ENCODE measurements at regions not wholly inside any gene's neighbourhood (a gene's known extent, or its start where the extent isn't known, plus 50 kb on each side); places are given as distances from the start of the nearest gene placed in this dataset.
A peak's percentile ranks its signal among the peaks of the same experiment; 100 is the strongest.

DNA sequence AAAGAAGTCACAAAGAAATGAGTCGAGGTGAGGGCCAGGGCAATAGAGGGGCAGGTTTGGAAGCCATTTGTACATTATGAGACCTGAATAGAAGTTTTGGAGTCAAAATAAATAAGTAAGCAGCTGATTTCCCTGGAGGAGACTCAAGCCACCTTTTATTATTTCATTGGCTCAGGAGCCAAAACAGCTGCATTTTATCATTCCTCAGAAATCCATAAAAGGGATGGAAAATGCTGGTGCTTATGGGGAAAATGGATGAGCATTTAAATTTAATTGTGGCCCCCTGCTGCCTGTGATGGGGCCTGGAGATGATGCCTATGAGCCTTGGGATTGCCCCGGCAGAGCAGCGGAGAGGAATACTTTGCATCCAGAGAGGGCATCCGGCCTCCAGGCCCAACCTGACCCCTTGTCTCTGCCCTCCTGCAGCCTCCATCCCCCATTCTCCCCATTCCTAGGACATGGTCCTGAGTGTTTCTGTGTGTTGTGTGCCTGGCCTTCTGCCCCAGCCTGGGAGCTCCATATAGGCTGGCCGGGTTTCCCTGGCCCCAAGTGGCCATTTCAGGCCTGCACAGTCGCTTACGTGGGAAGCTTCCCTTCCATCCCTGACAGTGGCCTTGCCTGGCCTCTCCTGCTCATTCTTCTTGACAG is 296.8 kb upstream of the ZMIZ1 start:
- 78% methylated on average over 7 of the region's 7 CpGs for WGBS, 2 donors
- H3K27ac ChIP-seq (ENCODE audit: low read depth in 2 of 2, low read length in 1 of 2) = no peak overlapping the region
- no peak overlapping the region for H3K4me3 ChIP-seq (ENCODE audit: low read depth in 1 of 2, low read length in 2 of 2)
- H3K4me1 ChIP-seq (ENCODE audit: control insufficient read depth in 2 of 2, insufficient read depth in 2 of 2, low read length in 1 of 2) = peaks cover 0 to 3% of the 10 kb centered on the region in 2 donors
- no peaks in the 10 kb centered on the region for H3K36me3 ChIP-seq (ENCODE audit: control insufficient read depth in 2 of 2, insufficient read depth in 2 of 2, low read length in 1 of 2)
- no peaks in the 10 kb centered on the region for H3K27me3 ChIP-seq (ENCODE audit: control insufficient read depth in 1 of 2, insufficient read depth in 2 of 2, low read length in 2 of 2)
- H3K9me3 ChIP-seq (ENCODE audit: control insufficient read depth in 2 of 2, insufficient read depth in 1 of 2, low read depth in 1 of 2, low read length in 1 of 2) = peaks cover 0 to 2% of the 10 kb centered on the region in 2 donors

DNA sequence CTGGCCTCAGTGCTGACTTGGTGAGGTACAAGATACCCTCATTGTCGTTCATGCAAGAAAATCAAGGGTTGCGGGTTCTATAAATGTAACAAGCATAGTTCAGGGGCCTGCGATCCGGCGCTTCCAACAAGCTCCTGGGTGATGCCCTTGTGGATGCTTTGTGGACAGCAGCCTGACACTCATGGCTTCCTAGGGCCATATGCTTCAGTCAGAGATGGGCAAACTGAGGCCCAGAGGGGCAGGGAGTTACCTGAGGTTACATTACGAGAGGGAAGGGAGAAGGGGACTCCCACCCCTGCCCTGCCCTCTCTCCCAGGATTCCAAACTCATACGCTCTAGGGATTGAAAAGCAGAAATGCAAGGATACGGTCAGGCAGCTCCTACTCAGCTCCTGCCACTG is 296.3 kb upstream of the ZMIZ1 start:
- Histone ChIP-seq H3K27me3 (ENCODE audit: control insufficient read depth in 1 of 2, insufficient read depth in 2 of 2, low read length in 2 of 2) (no peaks in the 10 kb centered on the region), H3K9me3 (ENCODE audit: control insufficient read depth in 2 of 2, insufficient read depth in 1 of 2, low read depth in 1 of 2, low read length in 1 of 2) (peaks cover 0 to 2% of the 10 kb centered on the region in 2 donors), H3K27ac (ENCODE audit: low read depth in 2 of 2, low read length in 1 of 2) (no peak overlapping the region), H3K4me1 (ENCODE audit: control insufficient read depth in 2 of 2, insufficient read depth in 2 of 2, low read length in 1 of 2) (peaks cover 0 to 3% of the 10 kb centered on the region in 2 donors), H3K4me3 (ENCODE audit: low read depth in 1 of 2, low read length in 2 of 2) (no peak overlapping the region), H3K36me3 (ENCODE audit: control insufficient read depth in 2 of 2, insufficient read depth in 2 of 2, low read length in 1 of 2) (no peaks in the 10 kb centered on the region)
- 94% methylated on average over 8 of the region's 8 CpGs for WGBS, 2 donors

- peaks cover 0 to 3% of the 10 kb centered on the region in 2 donors for H3K4me1 ChIP-seq (ENCODE audit: control insufficient read depth in 2 of 2, insufficient read depth in 2 of 2, low read length in 1 of 2)
- H3K36me3 ChIP-seq (ENCODE audit: control insufficient read depth in 2 of 2, insufficient read depth in 2 of 2, low read length in 1 of 2) = no peaks in the 10 kb centered on the region
- H3K27me3 ChIP-seq (ENCODE audit: control insufficient read depth in 1 of 2, insufficient read depth in 2 of 2, low read length in 2 of 2) = no peaks in the 10 kb centered on the region
- no peak overlapping the region for H3K4me3 ChIP-seq (ENCODE audit: low read depth in 1 of 2, low read length in 2 of 2)
- H3K9me3 ChIP-seq (ENCODE audit: control insufficient read depth in 2 of 2, insufficient read depth in 1 of 2, low read depth in 1 of 2, low read length in 1 of 2) = peaks cover 0 to 2% of the 10 kb centered on the region in 2 donors
- H3K27ac ChIP-seq (ENCODE audit: low read depth in 2 of 2, low read length in 1 of 2) = no peak overlapping the region
- 92% methylated on average over 12 of the region's 12 CpGs for WGBS, 2 donors
Measured at GRCh38 chr10:78772986-78773530, 295.7 kb upstream of the ZMIZ1 start.

DNA sequence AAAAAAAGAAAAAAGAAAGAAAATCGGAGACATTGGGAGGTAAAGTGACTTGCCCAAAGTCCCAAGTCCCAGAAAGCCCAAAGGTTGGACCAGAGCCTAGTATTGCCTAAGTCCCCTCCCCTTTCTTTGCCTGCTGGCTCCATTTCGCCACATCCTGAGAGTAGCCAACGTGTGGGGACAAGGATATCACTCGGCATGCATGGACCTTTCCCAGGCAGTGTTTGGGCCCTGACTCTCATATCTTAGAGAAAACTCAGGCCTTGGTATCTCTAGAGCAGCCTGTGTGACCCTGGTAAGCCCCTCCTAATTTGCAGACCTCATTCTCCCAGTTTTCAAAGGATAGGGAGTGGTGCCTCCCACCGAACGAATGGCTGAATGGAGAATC is 294.2 kb upstream of the ZMIZ1 start:
- Histone ChIP-seq H3K9me3 (ENCODE audit: control insufficient read depth in 2 of 2, insufficient read depth in 1 of 2, low read depth in 1 of 2, low read length in 1 of 2) (peaks cover 0 to 2% of the 10 kb centered on the region in 2 donors), H3K27ac (ENCODE audit: low read depth in 2 of 2, low read length in 1 of 2) (peak overlapping the region in 1 of 2 donors; percentile 14), H3K4me1 (ENCODE audit: control insufficient read depth in 2 of 2, insufficient read depth in 2 of 2, low read length in 1 of 2) (peaks cover 0 to 3% of the 10 kb centered on the region in 2 donors), H3K4me3 (ENCODE audit: low read depth in 1 of 2, low read length in 2 of 2) (no peak overlapping the region), H3K27me3 (ENCODE audit: control insufficient read depth in 1 of 2, insufficient read depth in 2 of 2, low read length in 2 of 2) (no peaks in the 10 kb centered on the region), H3K36me3 (ENCODE audit: control insufficient read depth in 2 of 2, insufficient read depth in 2 of 2, low read length in 1 of 2) (no peaks in the 10 kb centered on the region)
- WGBS, 2 donors = 62 to 75% methylated on average over 6 of the region's 6 CpGs

DNA sequence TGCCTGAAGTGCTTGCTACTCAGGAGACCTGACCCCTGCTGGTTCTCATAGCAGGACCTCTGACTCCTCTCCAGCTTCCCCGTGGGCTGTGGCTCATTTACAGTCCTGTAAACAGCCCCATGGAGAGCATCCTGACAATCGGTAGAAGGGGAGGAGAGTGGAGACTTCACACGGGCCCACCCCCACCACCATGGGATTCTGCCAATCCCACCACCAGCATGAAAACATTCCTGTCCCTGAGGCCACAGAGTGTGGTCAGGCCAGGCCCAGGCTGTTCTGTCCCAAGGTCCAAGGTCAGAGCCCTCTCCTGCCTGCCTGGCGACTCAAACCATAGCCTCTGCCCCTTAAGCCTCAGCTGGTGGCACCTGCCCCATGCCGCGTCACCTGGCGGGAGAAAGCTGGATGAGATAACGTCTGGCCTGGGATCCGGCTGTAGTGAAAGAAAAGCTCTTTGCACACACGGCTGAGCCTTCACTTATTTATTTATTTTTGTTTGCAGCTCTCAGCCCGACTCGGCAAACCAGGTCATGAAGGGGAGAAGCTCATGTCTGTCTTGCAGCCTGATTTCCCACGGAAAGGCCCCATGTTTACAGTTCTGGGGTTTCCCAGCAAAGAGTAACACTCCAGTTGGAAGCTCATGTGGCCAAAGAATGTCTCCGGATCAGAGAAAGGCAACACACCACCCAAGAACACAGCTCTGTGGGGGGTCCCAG is 293.6 kb upstream of the ZMIZ1 start:
- Histone ChIP-seq H3K4me3 (ENCODE audit: low read depth in 1 of 2, low read length in 2 of 2) (no peak overlapping the region), H3K27ac (ENCODE audit: low read depth in 2 of 2, low read length in 1 of 2) (peak overlapping the region in 1 of 2 donors; percentile 14), H3K36me3 (ENCODE audit: control insufficient read depth in 2 of 2, insufficient read depth in 2 of 2, low read length in 1 of 2) (no peaks in the 10 kb centered on the region), H3K4me1 (ENCODE audit: control insufficient read depth in 2 of 2, insufficient read depth in 2 of 2, low read length in 1 of 2) (peaks cover 0 to 3% of the 10 kb centered on the region in 2 donors), H3K27me3 (ENCODE audit: control insufficient read depth in 1 of 2, insufficient read depth in 2 of 2, low read length in 2 of 2) (no peaks in the 10 kb centered on the region), H3K9me3 (ENCODE audit: control insufficient read depth in 2 of 2, insufficient read depth in 1 of 2, low read depth in 1 of 2, low read length in 1 of 2) (peaks cover 0 to 2% of the 10 kb centered on the region in 2 donors)
- WGBS, 2 donors = 45 to 67% methylated on average over 14 of the region's 14 CpGs

- H3K27ac ChIP-seq (ENCODE audit: low read depth in 2 of 2, low read length in 1 of 2) = no peak overlapping the region
- peaks cover 0 to 2% of the 10 kb centered on the region in 2 donors for H3K9me3 ChIP-seq (ENCODE audit: control insufficient read depth in 2 of 2, insufficient read depth in 1 of 2, low read depth in 1 of 2, low read length in 1 of 2)
- H3K4me1 ChIP-seq (ENCODE audit: control insufficient read depth in 2 of 2, insufficient read depth in 2 of 2, low read length in 1 of 2) = peaks cover 0 to 3% of the 10 kb centered on the region in 2 donors
- H3K27me3 ChIP-seq (ENCODE audit: control insufficient read depth in 1 of 2, insufficient read depth in 2 of 2, low read length in 2 of 2) = no peaks in the 10 kb centered on the region
- no peak overlapping the region for H3K4me3 ChIP-seq (ENCODE audit: low read depth in 1 of 2, low read length in 2 of 2)
- WGBS, 2 donors = 78 to 80% methylated on average over 1 of the region's 1 CpG
- H3K36me3 ChIP-seq (ENCODE audit: control insufficient read depth in 2 of 2, insufficient read depth in 2 of 2, low read length in 1 of 2) = no peaks in the 10 kb centered on the region
Measured at GRCh38 chr10:78775891-78776290, 292.9 kb upstream of the ZMIZ1 start.

DNA sequence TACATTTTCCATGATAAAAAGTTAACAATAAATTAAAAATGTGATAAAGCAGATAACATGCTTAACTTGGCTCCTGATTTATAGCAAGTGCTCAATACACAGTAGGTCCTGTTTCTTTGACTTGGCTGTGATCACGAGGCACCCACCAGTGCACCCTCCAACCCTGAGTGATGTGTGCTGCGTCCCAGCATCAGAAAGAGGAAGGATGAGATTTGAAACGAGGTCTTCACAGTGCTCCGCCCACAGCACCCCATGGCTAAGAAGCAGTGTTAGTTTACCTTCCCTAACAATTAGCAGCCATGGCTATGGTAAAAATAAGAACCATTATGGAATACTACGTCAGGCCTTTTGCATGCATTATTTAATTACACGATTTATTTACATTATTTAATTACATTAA is 292.0 kb upstream of the ZMIZ1 start:
- H3K4me3 ChIP-seq (ENCODE audit: low read depth in 1 of 2, low read length in 2 of 2) = no peak overlapping the region
- H3K27ac ChIP-seq (ENCODE audit: low read depth in 2 of 2, low read length in 1 of 2) = no peak overlapping the region
- no peaks in the 10 kb centered on the region for H3K27me3 ChIP-seq (ENCODE audit: control insufficient read depth in 1 of 2, insufficient read depth in 2 of 2, low read length in 2 of 2)
- 67 to 77% methylated on average over 6 of the region's 6 CpGs for WGBS, 2 donors
- H3K36me3 ChIP-seq (ENCODE audit: control insufficient read depth in 2 of 2, insufficient read depth in 2 of 2, low read length in 1 of 2) = no peaks in the 10 kb centered on the region
- H3K4me1 ChIP-seq (ENCODE audit: control insufficient read depth in 2 of 2, insufficient read depth in 2 of 2, low read length in 1 of 2) = peaks cover 0 to 3% of the 10 kb centered on the region in 2 donors
- H3K9me3 ChIP-seq (ENCODE audit: control insufficient read depth in 2 of 2, insufficient read depth in 1 of 2, low read depth in 1 of 2, low read length in 1 of 2) = peaks cover 0 to 2% of the 10 kb centered on the region in 2 donors

DNA sequence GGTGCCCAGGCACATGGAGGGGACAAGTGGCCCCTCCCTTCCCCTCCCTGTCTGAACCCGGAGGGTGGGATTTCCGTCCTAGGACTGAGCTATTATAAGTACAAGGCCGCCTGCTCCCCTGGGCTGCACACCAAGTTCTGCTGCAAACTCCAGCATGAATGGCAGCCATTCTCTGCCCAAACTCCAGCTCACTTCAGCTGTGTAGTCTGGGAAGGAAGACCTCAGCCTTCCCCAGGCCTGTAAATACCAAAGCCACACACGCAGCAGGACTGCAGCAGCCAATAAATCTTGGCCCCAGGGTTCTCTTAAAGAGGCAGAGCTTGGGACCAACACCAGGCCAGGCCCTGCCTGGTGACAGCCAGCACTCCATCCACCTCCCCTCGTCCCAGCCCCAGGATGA is 291.3 kb upstream of the ZMIZ1 start:
- H3K9me3 ChIP-seq (ENCODE audit: control insufficient read depth in 2 of 2, insufficient read depth in 1 of 2, low read depth in 1 of 2, low read length in 1 of 2) = peaks cover 0 to 2% of the 10 kb centered on the region in 2 donors
- H3K4me3 ChIP-seq (ENCODE audit: low read depth in 1 of 2, low read length in 2 of 2) = no peak overlapping the region
- H3K36me3 ChIP-seq (ENCODE audit: control insufficient read depth in 2 of 2, insufficient read depth in 2 of 2, low read length in 1 of 2) = no peaks in the 10 kb centered on the region
- 37% methylated on average over 5 of the region's 5 CpGs for WGBS, 2 donors
- peaks cover 0 to 3% of the 10 kb centered on the region in 2 donors for H3K4me1 ChIP-seq (ENCODE audit: control insufficient read depth in 2 of 2, insufficient read depth in 2 of 2, low read length in 1 of 2)
- H3K27ac ChIP-seq (ENCODE audit: low read depth in 2 of 2, low read length in 1 of 2) = peak overlapping the region; percentile 12 to 47
- no peaks in the 10 kb centered on the region for H3K27me3 ChIP-seq (ENCODE audit: control insufficient read depth in 1 of 2, insufficient read depth in 2 of 2, low read length in 2 of 2)

GRCh38 chr10:78777867-78778266 is 290.9 kb upstream of the ZMIZ1 start:
- Histone ChIP-seq H3K27ac (ENCODE audit: low read depth in 2 of 2, low read length in 1 of 2) (peak overlapping the region; percentile 2 to 47), H3K4me3 (ENCODE audit: low read depth in 1 of 2, low read length in 2 of 2) (no peak overlapping the region)
- 73 to 76% methylated on average over 5 of the region's 5 CpGs for WGBS, 2 donors

More at GRCh38 chr10:78777867-78778266, 290.9 kb upstream of the ZMIZ1 start:
- Histone ChIP-seq H3K4me1 (ENCODE audit: control insufficient read depth in 2 of 2, insufficient read depth in 2 of 2, low read length in 1 of 2) (peaks cover 0 to 3% of the 10 kb centered on the region in 2 donors), H3K36me3 (ENCODE audit: control insufficient read depth in 2 of 2, insufficient read depth in 2 of 2, low read length in 1 of 2) (no peaks in the 10 kb centered on the region), H3K9me3 (ENCODE audit: control insufficient read depth in 2 of 2, insufficient read depth in 1 of 2, low read depth in 1 of 2, low read length in 1 of 2) (peaks cover 0 to 2% of the 10 kb centered on the region in 2 donors), H3K27me3 (ENCODE audit: control insufficient read depth in 1 of 2, insufficient read depth in 2 of 2, low read length in 2 of 2) (no peaks in the 10 kb centered on the region)

All from esophagus (tissue), 2 donors.